ENCODE measurements at regions not wholly inside any gene's neighbourhood (a gene's known extent, or its start where the extent isn't known, plus 50 kb on each side); places are given as distances from the start of the nearest gene placed in this dataset.

DNA sequence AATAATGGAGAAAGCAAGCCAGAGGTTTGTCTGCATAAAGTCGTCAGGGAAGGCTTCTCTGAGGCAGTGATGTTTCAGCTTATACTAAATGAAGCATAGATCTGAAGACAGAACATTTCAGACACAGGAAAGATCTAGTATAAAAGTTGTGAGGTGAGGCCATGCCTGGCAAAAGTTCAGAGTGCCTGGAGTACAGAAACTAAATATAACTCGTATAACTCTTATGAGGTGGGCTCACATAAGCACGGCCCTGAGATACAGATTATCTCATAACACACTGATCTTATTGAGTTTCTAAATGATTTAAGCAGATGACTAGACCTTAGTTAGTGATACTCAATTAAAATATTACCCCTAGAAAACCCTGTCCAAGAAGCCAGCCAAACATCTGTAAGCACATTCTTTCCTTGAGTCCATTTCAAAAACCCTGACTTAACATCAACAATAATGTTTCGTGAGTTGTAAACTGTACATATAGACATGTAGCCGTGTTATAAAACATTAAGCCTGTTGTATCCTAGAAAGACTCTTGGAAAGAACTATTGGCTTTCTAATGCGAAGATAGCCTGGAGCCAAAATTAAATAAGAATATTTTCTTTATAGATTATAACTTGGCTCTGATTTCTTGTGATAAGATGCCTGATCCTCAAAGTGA is 667.6 kb downstream of the TENT5A start:
- TF ChIP-seq, protein P1, sequence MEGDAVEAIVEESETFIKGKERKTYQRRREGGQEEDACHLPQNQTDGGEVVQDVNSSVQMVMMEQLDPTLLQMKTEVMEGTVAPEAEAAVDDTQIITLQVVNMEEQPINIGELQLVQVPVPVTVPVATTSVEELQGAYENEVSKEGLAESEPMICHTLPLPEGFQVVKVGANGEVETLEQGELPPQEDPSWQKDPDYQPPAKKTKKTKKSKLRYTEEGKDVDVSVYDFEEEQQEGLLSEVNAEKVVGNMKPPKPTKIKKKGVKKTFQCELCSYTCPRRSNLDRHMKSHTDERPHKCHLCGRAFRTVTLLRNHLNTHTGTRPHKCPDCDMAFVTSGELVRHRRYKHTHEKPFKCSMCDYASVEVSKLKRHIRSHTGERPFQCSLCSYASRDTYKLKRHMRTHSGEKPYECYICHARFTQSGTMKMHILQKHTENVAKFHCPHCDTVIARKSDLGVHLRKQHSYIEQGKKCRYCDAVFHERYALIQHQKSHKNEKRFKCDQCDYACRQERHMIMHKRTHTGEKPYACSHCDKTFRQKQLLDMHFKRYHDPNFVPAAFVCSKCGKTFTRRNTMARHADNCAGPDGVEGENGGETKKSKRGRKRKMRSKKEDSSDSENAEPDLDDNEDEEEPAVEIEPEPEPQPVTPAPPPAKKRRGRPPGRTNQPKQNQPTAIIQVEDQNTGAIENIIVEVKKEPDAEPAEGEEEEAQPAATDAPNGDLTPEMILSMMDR (IDR thresholded peaks at IDR 0.05) = no peak
- no peak for TF ChIP-seq ZFX (IDR thresholded peaks at IDR 0.05; ENCODE audit: borderline replicate concordance)

Measured in 22Rv1 (cell line).